Vagina (tissue), 2 donors: ENCODE measurements at regions not wholly inside any gene's neighbourhood (a gene's known extent, or its start where the extent isn't known, plus 50 kb on each side); places are given as distances from the start of the nearest gene placed in this dataset.

Source experiments
- CTCF ChIP-seq, 3 experiments: fragments of 450-650 bp in 2 of 3; fragments of 200-600 bp in 1 of 3; sonication (generic) in 1 of 3; IDR thresholded peaks; one replicate each; pipeline ENCODE4 v1.5.1; 2017 to 2019; ENCODE audit warnings: antibody characterized with exemption in 3 of 3, mild to moderate bottlenecking in 2 of 3, moderate library complexity in 2 of 3
- POLR2A ChIP-seq, 2 donors: fragments of 450-650 bp; IDR thresholded peaks; one replicate each; pipeline ENCODE4 v1.6.1; 2017; ENCODE audit warnings: antibody characterized with exemption in 2 of 2, mild to moderate bottlenecking in 2 of 2, moderate library complexity in 2 of 2
- POLR2AphosphoS5 ChIP-seq, 2 donors: sonication (generic); formaldehyde crosslinking; IDR thresholded peaks; one replicate each; pipeline ENCODE4 v1.9.0; 2017; ENCODE audit warnings: antibody characterized with exemption in 2 of 2, mild to moderate bottlenecking in 2 of 2, low read depth in 1 of 2; ENCODE audit not compliant: insufficient read depth in 1 of 2

DNA sequence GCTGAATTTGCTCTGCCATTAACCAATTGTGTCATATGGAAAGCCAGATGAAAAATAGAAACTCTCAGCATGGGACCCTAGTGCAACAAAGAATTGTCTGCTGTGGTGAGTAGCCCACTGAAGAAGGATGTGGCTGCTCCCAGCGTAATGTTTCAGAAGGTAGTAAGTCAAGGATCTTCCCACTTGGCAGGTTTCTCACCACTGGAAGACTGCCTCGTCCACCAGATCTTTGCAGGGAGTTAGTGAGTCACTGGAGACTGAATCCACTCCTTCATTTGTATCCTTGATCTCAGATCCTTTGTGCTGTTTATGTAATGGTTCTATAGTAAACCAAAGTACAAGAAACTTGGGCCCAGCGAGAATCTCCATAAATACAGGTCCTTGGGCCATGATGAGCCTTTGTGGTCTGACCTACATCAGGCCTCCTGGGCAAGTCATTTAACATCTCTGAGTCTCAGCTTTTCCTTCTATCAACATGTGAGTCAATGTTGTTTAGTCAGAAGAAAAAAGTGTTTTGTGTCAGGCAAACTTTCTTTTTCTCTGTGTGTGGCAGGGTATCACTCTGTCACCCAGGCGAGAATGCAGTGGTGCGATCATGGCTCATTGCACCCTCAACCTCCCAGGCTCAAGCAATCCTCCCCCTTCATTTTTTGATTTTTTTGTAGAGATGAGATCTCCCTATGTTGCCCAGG is 78.0 kb upstream of the CCDC160 start:
- no peak for TF ChIP-seq CTCF (IDR thresholded peaks at IDR 0.05)
- TF ChIP-seq POLR2A (IDR thresholded peaks at IDR 0.05), result no peak
- TF ChIP-seq POLR2AphosphoS5 (IDR thresholded peaks at IDR 0.05; ENCODE audit: insufficient read depth in 1 of 2, low read depth in 1 of 2), result no peak
